ENCODE measurements at regions not wholly inside any gene's neighbourhood (a gene's known extent, or its start where the extent isn't known, plus 50 kb on each side); places are given as distances from the start of the nearest gene placed in this dataset.

- intact Hi-C loops (cut with DNase I, micrococcal nuclease), result no loop called here
- ATAC-seq, result no peak
- DNase-seq, result no peak
- no peaks in the 10 kb centered on the region for H3K4me1 Mint-ChIP-seq
- POLR2A ChIA-PET, result no interaction called here
- no peak overlapping the region for H3K4me3 Mint-ChIP-seq
- H3K36me3 Mint-ChIP-seq (ENCODE audit: low read depth), result no peaks in the 10 kb centered on the region
- CTCF ChIA-PET, result interaction anchor here (0.7 kb wide), 1 partner anchor 21 kb away, joined by 3 read pairs; no protein-coding TSS in a partner anchor
- H3K27ac Mint-ChIP-seq, result no peak overlapping the region
- H3K9me3 Mint-ChIP-seq (ENCODE audit: low read depth), result no peaks in the 10 kb centered on the region
- no peaks in the 10 kb centered on the region for H3K27me3 Mint-ChIP-seq
These were observed 131.7 kb upstream of the PHACTR1 start for GRCh38 chr6:12584631-12585405.

DNA sequence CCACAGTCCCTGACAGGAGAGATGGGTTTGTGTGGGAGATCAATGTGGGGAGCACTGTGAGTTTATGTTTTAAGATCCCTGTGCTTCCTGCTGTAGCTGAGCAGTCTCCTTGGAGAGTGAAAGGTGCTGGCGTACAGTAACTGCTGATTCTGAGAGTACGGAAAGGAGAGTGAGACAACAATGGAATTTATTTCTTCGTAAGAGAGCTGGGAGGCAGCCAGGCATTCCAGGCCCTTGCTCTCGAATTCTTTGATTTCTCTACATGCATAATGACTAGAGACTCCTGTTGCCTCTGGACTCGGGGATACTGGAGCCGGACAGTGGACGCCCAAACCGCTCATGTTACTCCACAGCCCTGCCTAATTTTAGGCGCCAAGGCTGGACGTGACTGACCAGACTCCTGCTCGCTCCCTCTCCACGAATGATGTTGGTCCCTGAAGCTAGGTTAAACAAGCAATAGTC, 131.0 kb upstream of the PHACTR1 start:
- Mint-ChIP-seq H3K27ac (no peak overlapping the region), H3K4me1 (no peaks in the 10 kb centered on the region)

DNA sequence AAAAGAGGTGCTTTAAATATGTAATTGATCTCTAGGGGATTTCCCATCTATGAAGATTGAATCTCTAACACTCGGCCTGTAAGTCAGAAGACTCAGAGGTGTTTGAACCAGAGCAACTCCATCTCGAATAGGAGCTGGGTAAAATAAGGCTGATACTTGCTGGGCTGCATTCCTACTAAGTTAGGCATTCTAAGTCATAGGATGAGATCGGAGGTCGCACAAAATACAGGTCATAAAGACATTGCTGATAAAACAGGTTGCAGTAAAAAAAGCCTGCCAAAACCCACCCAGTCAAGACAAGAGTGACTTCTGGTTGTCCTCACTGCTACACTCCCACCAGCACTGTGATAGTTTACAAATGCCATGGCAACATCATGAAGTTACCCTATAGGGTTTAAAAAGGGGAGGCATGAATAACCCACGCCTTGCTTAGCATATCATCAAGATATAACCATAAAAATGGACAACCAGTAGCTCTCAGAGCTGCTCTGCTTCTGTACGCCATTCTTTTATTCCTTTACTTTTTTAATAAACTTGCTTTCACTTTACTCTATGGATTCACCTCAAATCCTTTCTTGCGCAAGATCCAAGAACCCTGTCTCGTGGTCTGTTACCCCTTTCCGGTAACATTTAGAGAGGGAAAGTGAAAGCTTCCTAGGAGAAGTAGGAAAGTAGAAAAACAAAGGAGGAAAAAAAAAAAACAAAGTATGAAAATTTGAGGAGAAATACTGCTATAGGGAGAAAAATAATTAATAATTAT, 129.7 kb upstream of the PHACTR1 start:
- Mint-ChIP-seq H3K36me3 (ENCODE audit: low read depth) (no peaks in the 10 kb centered on the region), H3K27me3 (no peaks in the 10 kb centered on the region), H3K4me1 (no peaks in the 10 kb centered on the region), H3K4me3 (no peak overlapping the region), H3K27ac (no peak overlapping the region), H3K9me3 (ENCODE audit: low read depth) (no peaks in the 10 kb centered on the region)
- no peak for ATAC-seq
- ChIA-PET POLR2A (no interaction called here), CTCF (interaction anchor here (0.7 to 0.9 kb wide), 2 partner anchors 19 to 950 kb away, joined by 3 to 4 read pairs; no protein-coding TSS in a partner anchor)
- DNase-seq, result no peak
- intact Hi-C loops (cut with DNase I, micrococcal nuclease), result no loop called here

More for the DNA sequence above, 131.0 kb upstream of the PHACTR1 start:
- no peak for DNase-seq
- ChIA-PET CTCF (no interaction called here), POLR2A (no interaction called here)
- ATAC-seq, result no peak
- Mint-ChIP-seq H3K4me3 (no peak overlapping the region), H3K9me3 (ENCODE audit: low read depth) (no peaks in the 10 kb centered on the region), H3K27me3 (no peaks in the 10 kb centered on the region), H3K36me3 (ENCODE audit: low read depth) (no peaks in the 10 kb centered on the region)
- intact Hi-C loops (cut with DNase I, micrococcal nuclease), result no loop called here

DNA sequence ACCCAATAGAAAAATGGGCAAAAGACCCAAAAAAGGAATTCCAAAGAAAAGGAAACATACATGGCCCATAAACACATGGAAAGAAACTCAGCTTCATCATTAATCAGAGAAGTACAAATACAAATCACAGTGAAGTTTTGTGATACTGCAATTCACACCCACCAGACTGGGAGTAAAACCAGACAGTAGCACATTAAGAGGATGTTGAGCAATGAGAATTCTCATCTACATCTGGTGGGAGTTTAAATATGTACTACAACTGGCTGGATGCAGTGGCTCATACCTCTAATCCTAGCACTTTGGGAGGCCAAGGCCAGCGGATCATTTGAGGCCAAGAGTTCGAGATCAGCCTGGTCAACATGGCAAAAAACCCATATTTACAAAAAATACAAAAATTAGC, 125.7 kb upstream of the PHACTR1 start:
- no peaks in the 10 kb centered on the region for H3K36me3 Mint-ChIP-seq (ENCODE audit: low read depth)
- CTCF ChIA-PET, result interaction anchor here (0.6 kb wide), 1 partner anchor 258 kb away, joined by 3 read pairs; no protein-coding TSS in a partner anchor
- no peaks in the 10 kb centered on the region for H3K4me1 Mint-ChIP-seq
- POLR2A ChIA-PET, result no interaction called here
- intact Hi-C loops (cut with DNase I, micrococcal nuclease), result no loop called here
- peaks cover 7% of the 10 kb centered on the region for H3K27me3 Mint-ChIP-seq
- ATAC-seq (no peak), DNase-seq (no peak)
- no peaks in the 10 kb centered on the region for H3K9me3 Mint-ChIP-seq (ENCODE audit: low read depth)
- H3K4me3 Mint-ChIP-seq, result no peak overlapping the region
- no peak overlapping the region for H3K27ac Mint-ChIP-seq

- no peak overlapping the region for H3K27ac Mint-ChIP-seq
- DNase-seq (no peak), ATAC-seq (no peak)
- ChIA-PET CTCF (no interaction called here), POLR2A (no interaction called here)
- H3K36me3 Mint-ChIP-seq (ENCODE audit: low read depth), result no peaks in the 10 kb centered on the region
- no peak overlapping the region for H3K4me3 Mint-ChIP-seq
- H3K4me1 Mint-ChIP-seq, result no peaks in the 10 kb centered on the region
- no peaks in the 10 kb centered on the region for H3K9me3 Mint-ChIP-seq (ENCODE audit: low read depth)
- intact Hi-C loops (cut with DNase I, micrococcal nuclease), result no loop called here
- peaks cover 7% of the 10 kb centered on the region for H3K27me3 Mint-ChIP-seq
These were observed 123.9 kb upstream of the PHACTR1 start for GRCh38 chr6:12592634-12593033.

GRCh38 chr6:12593771-12594529, 122.6 kb upstream of the PHACTR1 start:
- no peak for ATAC-seq
- peaks cover 7% of the 10 kb centered on the region for H3K27me3 Mint-ChIP-seq
- H3K4me1 Mint-ChIP-seq, result no peaks in the 10 kb centered on the region
- ChIA-PET CTCF (interaction anchor here (0.7 kb wide), 1 partner anchor 296 kb away, joined by 3 read pairs; no protein-coding TSS in a partner anchor), POLR2A (no interaction called here)
- no peak overlapping the region for H3K27ac Mint-ChIP-seq
- H3K36me3 Mint-ChIP-seq (ENCODE audit: low read depth), result no peaks in the 10 kb centered on the region
- H3K9me3 Mint-ChIP-seq (ENCODE audit: low read depth), result no peaks in the 10 kb centered on the region
- H3K4me3 Mint-ChIP-seq, result no peak overlapping the region
- intact Hi-C loops (cut with DNase I, micrococcal nuclease), result no loop called here
- DNase-seq, result no peak

DNA sequence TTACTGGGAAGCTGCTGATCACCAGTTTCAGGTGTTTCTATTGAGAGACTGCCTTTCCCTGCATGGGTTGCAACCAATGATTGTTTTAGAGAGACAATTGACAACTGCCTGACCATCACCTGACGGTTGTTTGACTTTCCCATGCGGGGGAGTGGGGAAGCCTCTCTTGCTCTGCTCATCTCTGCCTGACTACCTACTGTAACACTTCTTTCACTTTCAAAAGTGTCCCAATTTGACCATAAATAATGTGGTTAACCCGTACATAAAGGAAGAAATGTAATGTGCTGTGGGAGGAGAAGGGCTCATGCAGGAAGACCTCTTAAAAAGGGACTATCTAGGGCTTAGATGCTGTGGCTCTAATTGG, 122.1 kb upstream of the PHACTR1 start:
- no peaks in the 10 kb centered on the region for H3K4me1 Mint-ChIP-seq
- ATAC-seq (no peak), DNase-seq (no peak)
- intact Hi-C loops (cut with DNase I, micrococcal nuclease), result no loop called here
- H3K4me3 Mint-ChIP-seq, result no peak overlapping the region
- H3K27me3 Mint-ChIP-seq, result peaks cover 7% of the 10 kb centered on the region
- H3K36me3 Mint-ChIP-seq (ENCODE audit: low read depth), result no peaks in the 10 kb centered on the region
- H3K9me3 Mint-ChIP-seq (ENCODE audit: low read depth), result no peaks in the 10 kb centered on the region
- CTCF ChIA-PET, result interaction anchor here (0.7 kb wide), 1 partner anchor 9 kb away, joined by 3 read pairs; no protein-coding TSS in a partner anchor
- POLR2A ChIA-PET, result interaction anchor here (0.6 kb wide), 1 partner anchor 524 kb away, joined by 4 read pairs; no protein-coding TSS in a partner anchor
- H3K27ac Mint-ChIP-seq, result no peak overlapping the region

DNA sequence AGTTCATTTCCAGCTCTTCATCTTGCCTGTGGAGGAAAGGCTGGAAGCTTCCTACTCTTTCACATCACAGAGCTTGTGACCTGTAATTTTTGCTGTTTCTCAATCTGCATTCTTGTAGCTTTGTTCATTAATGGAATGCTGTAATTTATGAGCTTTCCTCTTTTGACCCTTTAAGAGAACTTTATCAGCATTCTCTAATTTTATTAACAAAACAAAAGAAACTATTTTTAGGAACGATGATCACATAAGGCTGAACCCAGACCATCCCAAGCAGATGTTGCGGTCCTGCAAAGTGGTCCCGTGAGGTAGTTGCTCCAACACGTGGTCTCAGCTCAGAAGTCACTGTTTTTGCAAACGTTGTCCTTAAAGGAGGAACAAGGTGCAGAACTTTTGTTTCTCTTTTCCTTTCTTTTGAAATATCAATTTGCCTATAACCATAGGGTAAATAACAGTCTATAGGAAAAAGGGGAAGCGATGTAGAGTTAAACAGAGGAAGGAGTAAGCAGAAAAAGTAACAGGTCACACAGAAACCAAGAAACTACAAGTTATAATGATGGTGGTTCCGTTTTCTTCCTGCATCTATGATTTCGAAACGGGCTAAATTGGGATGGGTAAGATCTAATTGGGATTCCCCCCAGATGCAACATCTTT, 121.3 kb upstream of the PHACTR1 start:
- H3K9me3 Mint-ChIP-seq (ENCODE audit: low read depth), result no peaks in the 10 kb centered on the region
- CTCF ChIA-PET, result interaction anchor here (0.7 kb wide), 1 partner anchor 8 kb away, joined by 3 read pairs; no protein-coding TSS in a partner anchor
- no peak for DNase-seq
- intact Hi-C loops (cut with DNase I, micrococcal nuclease), result no loop called here
- no peaks in the 10 kb centered on the region for H3K4me1 Mint-ChIP-seq
- no peak overlapping the region for H3K27ac Mint-ChIP-seq
- POLR2A ChIA-PET, result no interaction called here
- ATAC-seq, result no peak
- H3K27me3 Mint-ChIP-seq, result peaks cover 7% of the 10 kb centered on the region
- no peak overlapping the region for H3K4me3 Mint-ChIP-seq
- no peaks in the 10 kb centered on the region for H3K36me3 Mint-ChIP-seq (ENCODE audit: low read depth)

- ChIA-PET CTCF (no interaction called here), POLR2A (no interaction called here)
- Mint-ChIP-seq H3K27me3 (peaks cover 14% of the 10 kb centered on the region), H3K36me3 (ENCODE audit: low read depth) (no peaks in the 10 kb centered on the region), H3K4me1 (no peaks in the 10 kb centered on the region), H3K27ac (no peak overlapping the region), H3K4me3 (no peak overlapping the region), H3K9me3 (ENCODE audit: low read depth) (no peaks in the 10 kb centered on the region)
- ATAC-seq (no peak), DNase-seq (no peak)
- intact Hi-C loops (cut with DNase I, micrococcal nuclease), result no loop called here
These were observed 119.8 kb upstream of the PHACTR1 start for GRCh38 chr6:12596731-12597130.

- Mint-ChIP-seq H3K4me3 (no peak overlapping the region), H3K36me3 (ENCODE audit: low read depth) (no peaks in the 10 kb centered on the region), H3K27ac (no peak overlapping the region), H3K9me3 (ENCODE audit: low read depth) (no peaks in the 10 kb centered on the region), H3K4me1 (no peaks in the 10 kb centered on the region), H3K27me3 (peaks cover 16% of the 10 kb centered on the region)
- ChIA-PET CTCF (no interaction called here), POLR2A (no interaction called here)
- intact Hi-C loops (cut with DNase I, micrococcal nuclease), result no loop called here
- DNase-seq (no peak), ATAC-seq (no peak)
These were observed 117.6 kb upstream of the PHACTR1 start for GRCh38 chr6:12598919-12599318.

GRCh38 chr6:12601881-12602280, 114.7 kb upstream of the PHACTR1 start:
- POLR2A ChIA-PET, result no interaction called here
- Mint-ChIP-seq H3K4me3 (no peak overlapping the region), H3K27ac (no peak overlapping the region), H3K27me3 (peaks cover 19% of the 10 kb centered on the region), H3K9me3 (ENCODE audit: low read depth) (no peaks in the 10 kb centered on the region), H3K36me3 (ENCODE audit: low read depth) (no peaks in the 10 kb centered on the region), H3K4me1 (peaks cover 2% of the 10 kb centered on the region)
- intact Hi-C loops (cut with DNase I, micrococcal nuclease), result loop anchor here in 1 of 2 experiments (1.0 to 10.0 kb wide), 2 partner anchors 727 to 947 kb away; no protein-coding TSS in a partner anchor
- CTCF ChIA-PET, result interaction anchor here (0.8 to 1.2 kb wide), 2 partner anchors 17 to 312 kb away, joined by 3 read pairs; partner anchors contain the start of gene EDN1
- no peak for ATAC-seq
- DNase-seq, result no peak
